Stimulated activated naive B cell treated with anti-CD40 and anti-IgM and Interleukin-4, amounts not matched to agents 10 μg/mL and 1 μg/mL and 100 μg/mL, for 72 hours (primary cell): ENCODE measurements at regions not wholly inside any gene's neighbourhood (a gene's known extent, or its start where the extent isn't known, plus 50 kb on each side); places are given as distances from the start of the nearest gene placed in this dataset.
A peak's percentile ranks its signal among the peaks of the same experiment; 100 is the strongest.
"Not testable (repeated sequence)": the region's sequence is repeated elsewhere in the genome, so short reads cannot be mapped to it uniquely, and the experiment has no call there.

Experiments
- ATAC-seq, 2 donors: fragments of 150-1000 bp; cut with Tn5 transposase; replicated peaks; 2 replicates each; pipeline ENCODE4 v1.10.0; 2021; ENCODE audit warnings: moderate library complexity in 1 of 2
- DNase-seq: peaks from one replicate; pipeline ENCODE4 v3.0.0; 2021
- H3K27ac Mint-ChIP-seq: one replicate; pipeline ENCODE4 v1.8.0; 2022; ENCODE audit warnings: mild to moderate bottlenecking, mixed read lengths
- H3K27me3 Mint-ChIP-seq, 2 donors: one replicate each; pipeline ENCODE4 v1.8.0; 2022; ENCODE audit warnings: mixed read lengths in 2 of 2
- H3K36me3 Mint-ChIP-seq, 2 donors: one replicate each; pipeline ENCODE4 v1.8.0; 2022; ENCODE audit warnings: mixed read lengths in 2 of 2, mild to moderate bottlenecking in 1 of 2
- H3K4me1 Mint-ChIP-seq, 2 donors: one replicate each; pipeline ENCODE4 v1.8.0; 2022; ENCODE audit warnings: mixed read lengths in 2 of 2, mild to moderate bottlenecking in 1 of 2
- H3K4me3 Mint-ChIP-seq, 2 donors: one replicate each; pipeline ENCODE4 v1.8.0; 2022; ENCODE audit warnings: mild to moderate bottlenecking in 2 of 2, mixed read lengths in 2 of 2, moderate library complexity in 1 of 2
- H3K9me3 Mint-ChIP-seq, 2 donors: one replicate each; pipeline ENCODE4 v1.8.0; 2022; ENCODE audit warnings: mixed read lengths in 2 of 2, mild to moderate bottlenecking in 1 of 2

- peaks cover 0 to 17% of the 10 kb centered on the region in 2 donors for H3K27me3 Mint-ChIP-seq
- H3K4me1 Mint-ChIP-seq, result peaks cover 14 to 32% of the 10 kb centered on the region in 2 donors
- no peak for DNase-seq
- H3K36me3 Mint-ChIP-seq, result peaks cover 12 to 14% of the 10 kb centered on the region in 2 donors
- H3K4me3 Mint-ChIP-seq, result no peak overlapping the region
- ATAC-seq, result no peak
- H3K9me3 Mint-ChIP-seq, result peaks cover 8 to 10% of the 10 kb centered on the region in 2 donors
- H3K27ac Mint-ChIP-seq, result no peak overlapping the region
These were observed 144.4 kb upstream of the EXOC2 start for GRCh38 chr6:837380-837779.

- peaks cover 14 to 31% of the 10 kb centered on the region in 2 donors for H3K4me1 Mint-ChIP-seq
- H3K36me3 Mint-ChIP-seq, result peaks cover 11 to 14% of the 10 kb centered on the region in 2 donors
- peak overlapping the region in 1 of 2 donors; percentile 30 for H3K4me3 Mint-ChIP-seq
- ATAC-seq (peak; percentile 64 to 66), DNase-seq (no peak)
- peak overlapping the region; percentile 70 for H3K27ac Mint-ChIP-seq
- peaks cover 7 to 11% of the 10 kb centered on the region in 2 donors for H3K9me3 Mint-ChIP-seq
- peaks cover 0 to 11% of the 10 kb centered on the region in 2 donors for H3K27me3 Mint-ChIP-seq
These were observed 143.4 kb upstream of the EXOC2 start for GRCh38 chr6:836276-836853.

- Mint-ChIP-seq H3K9me3 (peaks cover 9 to 11% of the 10 kb centered on the region in 2 donors), H3K4me1 (peaks cover 14 to 27% of the 10 kb centered on the region in 2 donors), H3K27ac (peak overlapping the region; percentile 71), H3K4me3 (peak overlapping the region in 1 of 2 donors; percentile 5), H3K36me3 (peaks cover 12% of the 10 kb centered on the region in 2 donors), H3K27me3 (peaks cover 0 to 8% of the 10 kb centered on the region in 2 donors)
- DNase-seq (no peak), ATAC-seq (peak; percentile 87 to 90)
These were observed 142.7 kb upstream of the EXOC2 start for GRCh38 chr6:835476-836160.

GRCh38 chr6:834866-835265 lies 141.9 kb upstream of the EXOC2 start:
- DNase-seq (no peak), ATAC-seq (no peak)
- Mint-ChIP-seq H3K9me3 (peaks cover 11% of the 10 kb centered on the region in 2 donors), H3K27ac (peak overlapping the region; percentile 88), H3K36me3 (peaks cover 10 to 13% of the 10 kb centered on the region in 2 donors), H3K4me3 (peak overlapping the region in 1 of 2 donors; percentile 28), H3K4me1 (peaks cover 14 to 27% of the 10 kb centered on the region in 2 donors), H3K27me3 (peaks cover 0 to 3% of the 10 kb centered on the region in 2 donors)

- Mint-ChIP-seq H3K36me3 (peaks cover 10 to 15% of the 10 kb centered on the region in 2 donors), H3K27me3 (peaks cover 0 to 3% of the 10 kb centered on the region in 2 donors), H3K27ac (peak overlapping the region; percentile 88), H3K4me3 (peak overlapping the region; percentile 2 to 23), H3K9me3 (peaks cover 11% of the 10 kb centered on the region in 2 donors), H3K4me1 (peaks cover 14 to 27% of the 10 kb centered on the region in 2 donors)
- no peak for ATAC-seq
- no peak for DNase-seq
These were observed 141.3 kb upstream of the EXOC2 start for GRCh38 chr6:834190-834589.

- H3K27ac Mint-ChIP-seq, result not testable (repeated sequence)
These were observed 139.9 kb upstream of the EXOC2 start for GRCh38 chr6:832804-833203.

GRCh38 chr6:830667-831327 lies 137.9 kb upstream of the EXOC2 start:
- H3K36me3 Mint-ChIP-seq, result peaks cover 17 to 31% of the 10 kb centered on the region in 2 donors
- DNase-seq, result no peak
- peaks cover 18 to 29% of the 10 kb centered on the region in 2 donors for H3K9me3 Mint-ChIP-seq
- peaks cover 14 to 30% of the 10 kb centered on the region in 2 donors for H3K4me1 Mint-ChIP-seq
- no peak for ATAC-seq
- no peak overlapping the region for H3K27ac Mint-ChIP-seq
- H3K27me3 Mint-ChIP-seq, result peaks cover 0 to 5% of the 10 kb centered on the region in 2 donors
- no peak overlapping the region for H3K4me3 Mint-ChIP-seq

More at GRCh38 chr6:832804-833203, 139.9 kb upstream of the EXOC2 start:
- Mint-ChIP-seq H3K4me1 (peaks cover 14 to 27% of the 10 kb centered on the region in 2 donors), H3K9me3 (peaks cover 13 to 17% of the 10 kb centered on the region in 2 donors), H3K36me3 (peaks cover 12 to 17% of the 10 kb centered on the region in 2 donors)
- not testable (repeated sequence) for H3K27me3 Mint-ChIP-seq, DNase-seq, H3K4me3 Mint-ChIP-seq, ATAC-seq

GRCh38 chr6:829656-830055 lies 136.7 kb upstream of the EXOC2 start:
- no peak overlapping the region for H3K4me3 Mint-ChIP-seq
- H3K36me3 Mint-ChIP-seq, result peaks cover 24 to 39% of the 10 kb centered on the region in 2 donors
- H3K4me1 Mint-ChIP-seq, result peaks cover 13 to 26% of the 10 kb centered on the region in 2 donors
- ATAC-seq (no peak), DNase-seq (no peak)
- no peak overlapping the region for H3K27ac Mint-ChIP-seq
- peaks cover 0 to 5% of the 10 kb centered on the region in 2 donors for H3K27me3 Mint-ChIP-seq
- H3K9me3 Mint-ChIP-seq, result peaks cover 21 to 31% of the 10 kb centered on the region in 2 donors

- Mint-ChIP-seq H3K27me3 (peaks cover 0 to 5% of the 10 kb centered on the region in 2 donors), H3K27ac (no peak overlapping the region)
- peak; percentile 98 to 99 for ATAC-seq
These were observed 134.5 kb upstream of the EXOC2 start for GRCh38 chr6:827431-827830.

GRCh38 chr6:819122-819521 lies 126.2 kb upstream of the EXOC2 start:
- H3K27me3 Mint-ChIP-seq, result peaks cover 6 to 13% of the 10 kb centered on the region in 2 donors
- peaks cover 26 to 63% of the 10 kb centered on the region in 2 donors for H3K4me1 Mint-ChIP-seq
- DNase-seq (no peak), ATAC-seq (peak; percentile 50 to 51)
- no peak overlapping the region for H3K27ac Mint-ChIP-seq
- peak overlapping the region in 1 of 2 donors; percentile 41 for H3K4me3 Mint-ChIP-seq
- peaks cover 3 to 4% of the 10 kb centered on the region in 2 donors for H3K9me3 Mint-ChIP-seq
- peaks cover 4 to 9% of the 10 kb centered on the region in 2 donors for H3K36me3 Mint-ChIP-seq

More at GRCh38 chr6:827431-827830, 134.5 kb upstream of the EXOC2 start:
- no peak overlapping the region for H3K4me3 Mint-ChIP-seq
- DNase-seq, result peak; percentile 44
- H3K36me3 Mint-ChIP-seq, result peaks cover 19 to 40% of the 10 kb centered on the region in 2 donors
- H3K4me1 Mint-ChIP-seq, result peaks cover 11 to 20% of the 10 kb centered on the region in 2 donors
- H3K9me3 Mint-ChIP-seq, result peaks cover 16 to 24% of the 10 kb centered on the region in 2 donors

- no peak for ATAC-seq
- peaks cover 6 to 13% of the 10 kb centered on the region in 2 donors for H3K27me3 Mint-ChIP-seq
- H3K9me3 Mint-ChIP-seq, result peaks cover 3 to 4% of the 10 kb centered on the region in 2 donors
- H3K4me3 Mint-ChIP-seq, result peak overlapping the region in 1 of 2 donors; percentile 7
- H3K36me3 Mint-ChIP-seq, result peaks cover 4 to 9% of the 10 kb centered on the region in 2 donors
- peaks cover 30 to 71% of the 10 kb centered on the region in 2 donors for H3K4me1 Mint-ChIP-seq
- DNase-seq, result no peak
- H3K27ac Mint-ChIP-seq, result no peak overlapping the region
These were observed 125.3 kb upstream of the EXOC2 start for GRCh38 chr6:818196-818595.

GRCh38 chr6:816510-817084 lies 123.7 kb upstream of the EXOC2 start:
- H3K27me3 Mint-ChIP-seq, result peaks cover 6 to 8% of the 10 kb centered on the region in 2 donors
- H3K9me3 Mint-ChIP-seq, result peaks cover 0 to 3% of the 10 kb centered on the region in 2 donors
- peaks cover 27 to 68% of the 10 kb centered on the region in 2 donors for H3K4me1 Mint-ChIP-seq
- H3K36me3 Mint-ChIP-seq, result peaks cover 0 to 2% of the 10 kb centered on the region in 2 donors
- H3K4me3 Mint-ChIP-seq, result peak overlapping the region; percentile 75 to 76
- H3K27ac Mint-ChIP-seq, result no peak overlapping the region
- no peak for DNase-seq
- ATAC-seq, result peak; percentile 75 to 83

- Mint-ChIP-seq H3K9me3 (peaks cover 0 to 3% of the 10 kb centered on the region in 2 donors), H3K27ac (no peak overlapping the region), H3K4me3 (peak overlapping the region; percentile 76 to 78), H3K4me1 (peaks cover 27 to 62% of the 10 kb centered on the region in 2 donors), H3K27me3 (peaks cover 0 to 8% of the 10 kb centered on the region in 2 donors), H3K36me3 (peaks cover 0 to 2% of the 10 kb centered on the region in 2 donors)
- DNase-seq, result no peak
- no peak for ATAC-seq
These were observed 122.4 kb upstream of the EXOC2 start for GRCh38 chr6:815348-815738.
